ENCODE measurements at regions not wholly inside any gene's neighbourhood (a gene's known extent, or its start where the extent isn't known, plus 50 kb on each side); places are given as distances from the start of the nearest gene placed in this dataset.

DNA sequence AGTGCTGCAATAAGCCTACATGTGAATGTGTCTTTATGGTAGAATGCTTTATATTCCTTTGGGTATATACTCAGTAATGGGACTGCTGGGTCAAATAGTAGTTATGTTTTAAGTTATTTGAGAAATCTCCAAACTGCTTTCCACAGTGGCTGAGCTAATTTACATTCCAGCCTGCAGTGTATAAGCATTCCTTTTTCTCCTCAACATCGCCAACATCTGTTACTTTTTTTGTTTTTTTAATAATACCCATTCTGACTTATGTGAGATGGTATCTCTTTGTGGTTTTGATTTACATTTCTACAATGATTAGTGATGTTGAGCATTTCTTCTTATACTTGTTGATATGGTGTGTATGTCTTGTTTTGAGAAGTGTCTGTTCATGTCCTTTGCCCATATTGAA is 1186.2 kb downstream of the BCL11B start:
- TF ChIP-seq, protein P1, sequence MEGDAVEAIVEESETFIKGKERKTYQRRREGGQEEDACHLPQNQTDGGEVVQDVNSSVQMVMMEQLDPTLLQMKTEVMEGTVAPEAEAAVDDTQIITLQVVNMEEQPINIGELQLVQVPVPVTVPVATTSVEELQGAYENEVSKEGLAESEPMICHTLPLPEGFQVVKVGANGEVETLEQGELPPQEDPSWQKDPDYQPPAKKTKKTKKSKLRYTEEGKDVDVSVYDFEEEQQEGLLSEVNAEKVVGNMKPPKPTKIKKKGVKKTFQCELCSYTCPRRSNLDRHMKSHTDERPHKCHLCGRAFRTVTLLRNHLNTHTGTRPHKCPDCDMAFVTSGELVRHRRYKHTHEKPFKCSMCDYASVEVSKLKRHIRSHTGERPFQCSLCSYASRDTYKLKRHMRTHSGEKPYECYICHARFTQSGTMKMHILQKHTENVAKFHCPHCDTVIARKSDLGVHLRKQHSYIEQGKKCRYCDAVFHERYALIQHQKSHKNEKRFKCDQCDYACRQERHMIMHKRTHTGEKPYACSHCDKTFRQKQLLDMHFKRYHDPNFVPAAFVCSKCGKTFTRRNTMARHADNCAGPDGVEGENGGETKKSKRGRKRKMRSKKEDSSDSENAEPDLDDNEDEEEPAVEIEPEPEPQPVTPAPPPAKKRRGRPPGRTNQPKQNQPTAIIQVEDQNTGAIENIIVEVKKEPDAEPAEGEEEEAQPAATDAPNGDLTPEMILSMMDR (conservative IDR thresholded peaks at IDR 0.05 in 1 of 2, IDR thresholded peaks at IDR 0.05 in 1 of 2; ENCODE audit: extremely low read depth in 1 of 2, insufficient read depth in 1 of 2, low read depth in 1 of 2, low read length in 2 of 2) = no peak
- no peak for TF ChIP-seq EZH2 (IDR thresholded peaks at IDR 0.05; ENCODE audit: borderline replicate concordance, low read length)

Data from mammary epithelial cell (primary cell).